HG03469 (cell line): ENCODE measurements at regions not wholly inside any gene's neighbourhood (a gene's known extent, or its start where the extent isn't known, plus 50 kb on each side); places are given as distances from the start of the nearest gene placed in this dataset.

Experiments
- ATAC-seq: cut with Tn5 transposase; IDR thresholded peaks from one replicate; pipeline ENCODE4 v1.9.1; 2021; ENCODE audit warnings: mild to moderate bottlenecking, moderate library complexity, moderate number of reproducible peaks; ENCODE audit not compliant: unreplicated experiment

DNA sequence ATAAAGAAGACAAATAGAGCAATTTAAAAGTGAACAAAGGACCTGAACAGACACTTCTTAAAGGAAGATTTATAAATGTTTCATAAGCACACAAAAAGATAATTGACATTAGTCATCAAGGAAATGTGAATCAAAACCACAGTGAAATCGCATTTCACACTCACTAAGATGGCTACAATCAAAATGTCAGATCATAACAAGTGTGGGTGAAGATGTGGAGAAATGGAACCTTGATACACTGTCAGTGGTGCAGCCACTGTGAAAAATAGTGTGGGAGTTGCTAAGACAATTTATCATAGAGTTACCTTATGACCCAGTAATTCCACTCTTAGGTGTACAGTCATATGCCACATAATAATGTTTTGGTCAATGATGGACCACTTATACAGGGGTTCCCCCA is 54.5 kb upstream of the HTR4 start:
- no peak for ATAC-seq

- ATAC-seq = no peak
Measured at GRCh38 chr5:148711961-148712360, 57.6 kb upstream of the HTR4 start.

GRCh38 chr5:148713735-148714508 is 59.6 kb upstream of the HTR4 start:
- no peak for ATAC-seq

DNA sequence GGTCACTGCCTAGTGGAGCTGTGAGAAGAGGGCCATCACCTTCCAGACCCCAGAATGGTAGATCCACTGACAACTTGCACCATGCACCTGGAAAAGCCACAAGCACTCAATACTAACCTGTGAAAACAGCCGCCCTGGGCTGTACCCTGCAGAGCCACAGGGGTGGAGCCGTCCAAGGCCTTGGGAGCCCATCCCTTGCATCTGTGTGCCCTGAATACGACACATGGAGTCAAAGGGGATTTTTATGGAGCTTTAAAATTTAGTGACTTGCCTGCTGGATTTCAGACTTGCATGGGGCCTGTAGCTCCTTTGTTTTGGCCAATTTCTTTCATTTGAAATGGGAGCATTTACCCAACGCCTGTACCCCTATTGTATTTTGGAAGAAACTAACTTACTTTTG is 62.4 kb upstream of the HTR4 start:
- ATAC-seq = no peak

GRCh38 chr5:148717668-148718067 is 63.3 kb upstream of the HTR4 start:
- ATAC-seq = no peak

- no peak for ATAC-seq
Measured at GRCh38 chr5:148719605-148720004, 65.3 kb upstream of the HTR4 start.

DNA sequence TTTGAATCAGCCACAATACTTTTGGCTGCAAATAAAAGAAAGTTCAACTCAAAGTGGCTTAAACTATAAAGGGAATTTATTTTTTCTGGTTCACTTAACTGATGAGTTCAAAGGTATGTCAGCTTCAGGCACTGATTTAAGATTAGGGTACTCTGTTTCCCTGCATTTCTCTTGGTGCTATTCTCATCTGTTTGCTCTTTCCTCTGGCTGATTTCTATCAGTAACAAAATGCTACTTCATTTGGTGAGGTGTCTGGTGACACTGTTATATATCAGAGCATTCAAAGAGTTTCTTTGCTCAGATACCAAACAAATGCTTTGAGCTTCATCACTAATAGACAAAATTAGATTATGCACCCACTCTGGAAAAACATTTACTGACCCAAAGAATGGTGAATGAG is 65.9 kb upstream of the HTR4 start:
- no peak for ATAC-seq

DNA sequence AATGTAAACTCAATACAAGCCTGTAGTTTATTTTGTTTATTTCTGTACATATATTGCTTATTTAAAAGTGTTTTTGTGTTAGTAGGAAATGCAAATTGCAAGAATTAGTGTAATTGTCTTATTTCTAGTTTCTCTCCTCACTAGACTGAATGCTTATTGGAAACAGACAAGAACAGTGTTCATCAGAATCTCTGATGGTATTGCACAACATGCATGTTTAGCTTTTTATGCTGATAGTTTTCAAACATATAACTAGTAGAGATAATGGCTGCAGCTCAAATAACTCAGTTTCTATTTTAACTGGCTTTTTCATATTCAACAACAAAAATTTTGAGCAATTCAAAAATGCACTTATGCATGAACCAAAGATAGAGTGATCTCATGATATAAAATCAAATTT is 68.8 kb upstream of the HTR4 start:
- no peak for ATAC-seq

DNA sequence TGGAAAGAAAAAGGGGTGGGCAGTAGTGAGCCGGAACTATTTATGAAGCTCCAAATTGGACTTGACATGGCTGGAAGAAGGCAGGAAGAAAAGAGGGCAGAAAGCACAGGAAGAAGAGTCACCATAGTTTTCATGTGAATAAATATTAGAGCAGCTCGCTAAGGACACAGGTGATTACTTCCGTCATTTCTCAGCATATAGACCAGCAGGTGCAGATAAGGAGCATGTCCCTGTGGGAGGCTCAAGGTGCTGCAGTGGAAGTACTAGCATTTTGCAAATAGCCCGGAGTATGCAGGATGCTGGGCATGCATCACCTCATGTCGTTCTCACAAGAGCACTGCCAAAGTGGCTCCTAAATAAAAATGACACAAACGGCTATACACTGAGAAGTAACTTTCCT is 71.3 kb upstream of the HTR4 start:
- no peak for ATAC-seq

- no peak for ATAC-seq
Measured at GRCh38 chr5:148729182-148729581, 74.9 kb upstream of the HTR4 start.

DNA sequence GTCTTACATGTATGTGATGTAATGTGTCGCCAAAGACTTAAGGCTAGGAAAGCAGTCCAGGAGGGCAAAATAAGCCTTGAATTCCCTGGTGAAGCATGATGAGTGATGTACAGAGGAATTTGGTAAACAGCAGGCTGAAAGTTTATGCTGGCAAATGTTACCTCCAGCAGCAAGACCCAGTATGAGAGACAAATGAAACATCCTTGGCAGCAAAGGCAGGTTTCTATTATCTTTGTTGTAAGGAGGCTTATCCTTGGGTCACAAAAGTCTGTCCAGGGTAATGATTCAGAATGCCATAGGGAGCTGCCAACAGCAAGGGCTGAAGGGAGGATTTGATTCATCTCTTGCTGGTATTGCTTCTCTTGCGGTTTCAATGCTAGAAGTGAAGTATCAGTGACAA is 75.9 kb upstream of the HTR4 start:
- no peak for ATAC-seq

GRCh38 chr5:148730942-148731898 is 76.9 kb upstream of the HTR4 start:
- peak; percentile 96 for ATAC-seq

DNA sequence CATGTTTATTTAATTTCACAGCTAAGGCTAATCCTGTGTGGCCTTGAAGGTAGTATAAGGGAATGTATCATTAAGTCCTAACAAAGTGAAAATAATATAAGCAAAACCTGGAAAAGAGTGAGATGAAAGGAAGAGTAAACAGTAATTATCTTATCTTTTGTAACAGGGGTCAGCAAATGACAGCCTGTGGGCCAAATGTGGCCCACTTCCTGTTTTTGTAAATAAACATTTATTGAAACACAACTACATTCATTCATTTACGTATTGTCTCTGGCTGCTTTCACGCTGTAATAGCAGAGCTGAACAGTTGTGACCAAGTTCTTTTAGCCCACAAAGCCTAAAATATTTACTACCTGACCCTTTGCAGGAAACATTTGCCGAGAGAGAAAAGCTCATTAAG is 78.4 kb upstream of the HTR4 start:
- ATAC-seq = no peak

DNA sequence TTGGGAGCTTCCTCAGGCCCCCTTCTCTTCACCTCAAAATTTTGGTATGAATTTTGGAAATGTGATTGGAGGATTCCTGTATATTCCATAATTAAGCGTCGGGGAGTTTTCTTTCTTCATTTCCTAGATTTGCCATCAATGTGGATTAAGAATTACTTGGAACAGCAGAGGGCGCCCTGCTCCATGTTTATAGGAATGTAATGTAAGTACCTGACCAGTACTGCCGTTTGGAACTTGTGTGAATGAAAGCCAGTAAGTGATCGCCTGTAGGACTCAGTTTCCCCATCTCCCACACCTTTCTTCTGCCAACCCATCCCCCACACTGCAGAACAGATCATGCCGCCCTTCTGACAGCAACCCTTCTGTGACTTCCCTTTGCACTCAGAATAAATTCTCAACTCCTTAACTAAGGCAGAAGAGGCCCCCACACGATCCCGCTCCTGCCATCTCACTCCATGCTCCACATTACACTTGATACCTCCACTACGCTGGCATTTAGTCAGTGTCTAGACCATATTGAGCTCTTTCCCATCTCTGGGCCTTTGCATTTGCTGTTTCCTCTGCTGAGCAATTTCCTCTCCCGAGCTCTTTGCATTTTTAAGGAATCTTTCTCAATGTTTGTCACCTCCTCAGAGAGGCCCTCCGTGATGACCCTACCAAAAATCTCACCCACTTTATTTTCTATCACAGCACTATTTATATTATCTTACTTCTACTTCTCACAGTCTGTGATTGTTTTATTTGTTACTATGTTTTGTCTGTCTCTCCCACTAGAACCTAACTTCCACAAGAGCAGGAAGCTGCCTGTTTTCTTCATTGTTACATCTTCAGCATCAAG is 79.5 kb upstream of the HTR4 start:
- no peak for ATAC-seq

DNA sequence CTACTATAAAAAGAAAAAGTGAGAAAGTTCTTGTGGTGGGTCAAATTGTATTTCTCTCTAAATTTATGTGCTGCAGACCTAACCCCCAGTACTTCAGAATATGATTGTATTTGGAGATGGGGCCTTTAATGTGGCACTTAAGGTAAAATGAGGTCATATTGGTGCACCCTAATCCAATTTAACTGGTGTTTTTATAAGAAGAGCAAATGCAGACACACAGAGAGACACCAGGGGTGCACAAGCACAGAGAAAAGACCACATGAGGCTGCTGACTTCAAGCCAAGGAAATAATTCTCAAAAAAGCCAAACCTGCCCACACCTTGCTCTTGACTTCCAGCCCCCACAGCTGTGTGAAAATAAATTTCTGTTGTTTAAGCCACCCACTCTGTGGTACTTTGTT is 80.2 kb upstream of the HTR4 start:
- ATAC-seq = no peak

GRCh38 chr5:148735301-148735835 is 81.0 kb upstream of the HTR4 start:
- no peak for ATAC-seq

- ATAC-seq = no peak
Measured at GRCh38 chr5:148739023-148739422, 84.7 kb upstream of the HTR4 start.

GRCh38 chr5:148739524-148739923 is 85.2 kb upstream of the HTR4 start:
- ATAC-seq = no peak

DNA sequence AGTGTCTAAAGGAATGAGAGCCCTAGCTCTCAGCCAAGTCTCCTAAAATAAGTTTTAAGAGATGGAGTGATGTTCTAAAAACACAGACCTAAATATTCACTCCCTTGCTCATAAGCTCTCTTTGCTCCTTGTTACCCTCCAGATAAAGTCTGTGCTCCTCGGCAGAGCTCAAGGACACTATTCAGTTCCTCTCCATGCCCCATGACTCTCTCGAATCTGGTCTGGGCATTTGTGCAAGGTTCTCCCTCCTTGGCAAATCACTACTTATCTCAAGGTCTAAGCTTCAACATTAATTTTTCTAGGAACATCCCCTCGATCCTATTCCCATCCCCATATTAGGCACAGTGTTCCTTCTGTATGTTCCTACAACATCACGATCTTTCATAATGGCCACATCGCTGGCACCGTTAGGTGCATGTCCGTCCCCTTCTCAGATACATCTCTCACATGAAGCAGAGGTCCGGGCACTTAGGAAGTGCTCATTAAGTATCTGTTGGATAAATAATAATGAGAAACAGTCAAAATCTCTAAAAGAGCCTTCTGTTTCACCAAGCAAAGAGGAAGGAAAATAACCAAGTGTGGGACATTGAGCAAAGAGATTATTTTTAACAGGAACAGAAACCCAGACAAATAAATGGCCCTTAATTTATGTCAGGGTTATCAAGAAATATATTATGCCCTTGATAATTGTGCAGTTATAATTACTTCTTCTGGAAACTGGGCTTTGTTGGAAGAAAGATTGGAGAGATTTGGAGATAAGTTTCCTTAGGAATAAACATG is 85.9 kb upstream of the HTR4 start:
- ATAC-seq = no peak
